ENCODE measurements at regions not wholly inside any gene's neighbourhood (a gene's known extent, or its start where the extent isn't known, plus 50 kb on each side); places are given as distances from the start of the nearest gene placed in this dataset.

DNA sequence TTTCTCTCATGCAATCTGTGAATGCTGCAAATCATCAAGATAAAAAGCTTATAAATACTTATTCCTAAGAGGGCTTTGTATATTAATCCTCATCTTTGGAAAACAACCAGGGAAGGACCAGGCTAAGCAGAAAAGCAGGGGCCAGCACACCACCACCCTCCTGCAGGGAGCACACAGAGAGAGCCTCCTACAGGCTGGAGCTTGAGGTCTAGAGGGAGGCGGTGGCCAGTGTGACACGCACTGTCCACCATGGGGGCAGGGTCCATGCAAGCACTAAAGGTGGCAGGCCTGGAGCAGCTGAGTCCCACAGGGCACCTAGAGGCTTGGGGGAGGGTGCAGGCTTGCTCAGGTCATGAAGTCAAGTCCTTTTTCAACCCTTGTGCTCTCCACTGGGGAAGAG is 236.9 kb downstream of the TACR3 start:
- no peak for DNase-seq (ENCODE audit: low spot score)
- TF ChIP-seq, protein P1, sequence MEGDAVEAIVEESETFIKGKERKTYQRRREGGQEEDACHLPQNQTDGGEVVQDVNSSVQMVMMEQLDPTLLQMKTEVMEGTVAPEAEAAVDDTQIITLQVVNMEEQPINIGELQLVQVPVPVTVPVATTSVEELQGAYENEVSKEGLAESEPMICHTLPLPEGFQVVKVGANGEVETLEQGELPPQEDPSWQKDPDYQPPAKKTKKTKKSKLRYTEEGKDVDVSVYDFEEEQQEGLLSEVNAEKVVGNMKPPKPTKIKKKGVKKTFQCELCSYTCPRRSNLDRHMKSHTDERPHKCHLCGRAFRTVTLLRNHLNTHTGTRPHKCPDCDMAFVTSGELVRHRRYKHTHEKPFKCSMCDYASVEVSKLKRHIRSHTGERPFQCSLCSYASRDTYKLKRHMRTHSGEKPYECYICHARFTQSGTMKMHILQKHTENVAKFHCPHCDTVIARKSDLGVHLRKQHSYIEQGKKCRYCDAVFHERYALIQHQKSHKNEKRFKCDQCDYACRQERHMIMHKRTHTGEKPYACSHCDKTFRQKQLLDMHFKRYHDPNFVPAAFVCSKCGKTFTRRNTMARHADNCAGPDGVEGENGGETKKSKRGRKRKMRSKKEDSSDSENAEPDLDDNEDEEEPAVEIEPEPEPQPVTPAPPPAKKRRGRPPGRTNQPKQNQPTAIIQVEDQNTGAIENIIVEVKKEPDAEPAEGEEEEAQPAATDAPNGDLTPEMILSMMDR (IDR thresholded peaks at IDR 0.05; ENCODE audit: extremely low read depth, missing control alignments): no peak

DNA sequence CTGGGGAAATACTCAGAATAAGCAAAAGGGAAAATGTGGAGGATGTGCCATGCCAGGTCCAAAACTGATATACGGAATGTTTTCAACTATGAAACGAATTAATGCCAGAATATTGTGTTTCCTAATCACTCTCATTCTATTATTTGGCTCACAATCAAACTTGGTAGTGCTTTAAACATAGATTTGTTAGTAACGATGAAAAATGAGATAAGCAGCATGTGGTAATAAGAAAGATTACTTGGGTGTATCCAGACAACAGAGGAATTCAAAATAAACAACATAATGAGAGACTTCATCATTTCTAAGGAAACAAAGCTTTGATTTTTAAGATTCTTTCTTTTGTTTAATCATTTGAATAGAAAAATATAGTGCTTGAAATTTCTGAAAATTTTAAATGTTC is 237.3 kb downstream of the TACR3 start:
- TF ChIP-seq, protein P1 (IDR thresholded peaks at IDR 0.05; ENCODE audit: extremely low read depth, missing control alignments): no peak
- DNase-seq (ENCODE audit: low spot score): no peak

DNA sequence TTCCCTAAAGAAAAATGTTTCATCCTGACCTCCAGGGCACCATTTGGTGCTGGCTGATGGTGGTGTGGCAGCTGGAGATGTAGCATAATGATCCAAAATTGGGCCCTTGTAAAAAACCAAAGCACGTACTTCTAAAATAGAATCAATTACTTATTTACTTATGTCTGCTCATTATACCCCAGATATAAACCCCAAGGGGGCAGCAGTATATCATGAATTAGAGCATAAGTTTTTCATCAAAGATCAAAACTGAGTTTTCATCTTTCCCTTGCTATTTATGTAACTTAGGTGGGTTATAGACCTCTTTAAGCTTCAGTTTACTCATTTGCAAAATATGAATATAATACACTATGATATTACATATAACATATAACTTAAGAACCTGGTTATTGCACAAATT is 241.1 kb downstream of the TACR3 start:
- TF ChIP-seq, protein P1 (IDR thresholded peaks at IDR 0.05; ENCODE audit: extremely low read depth, missing control alignments): peak; percentile 1
- no peak for DNase-seq (ENCODE audit: low spot score)

DNA sequence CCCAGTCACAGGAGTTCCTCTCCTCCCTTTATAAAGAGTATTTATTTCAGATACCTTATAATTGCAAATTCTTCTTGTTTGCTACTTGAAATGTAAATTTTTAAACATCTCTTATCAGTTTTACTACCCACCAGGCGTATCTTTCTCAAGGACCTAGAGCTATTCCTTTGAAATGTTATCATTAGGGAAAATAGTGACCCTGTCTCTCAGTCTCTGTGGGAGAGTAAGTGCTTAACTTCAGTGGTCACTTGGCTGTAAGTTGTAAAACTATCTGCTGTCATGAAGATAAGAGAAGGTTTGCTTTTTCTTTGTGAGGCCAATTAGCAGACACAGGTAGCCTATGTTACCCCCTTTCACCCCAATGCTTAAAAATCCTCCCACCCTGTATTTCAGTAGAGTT is 241.6 kb downstream of the TACR3 start:
- TF ChIP-seq, protein P1 (IDR thresholded peaks at IDR 0.05; ENCODE audit: extremely low read depth, missing control alignments): no peak
- DNase-seq (ENCODE audit: low spot score): no peak

DNA sequence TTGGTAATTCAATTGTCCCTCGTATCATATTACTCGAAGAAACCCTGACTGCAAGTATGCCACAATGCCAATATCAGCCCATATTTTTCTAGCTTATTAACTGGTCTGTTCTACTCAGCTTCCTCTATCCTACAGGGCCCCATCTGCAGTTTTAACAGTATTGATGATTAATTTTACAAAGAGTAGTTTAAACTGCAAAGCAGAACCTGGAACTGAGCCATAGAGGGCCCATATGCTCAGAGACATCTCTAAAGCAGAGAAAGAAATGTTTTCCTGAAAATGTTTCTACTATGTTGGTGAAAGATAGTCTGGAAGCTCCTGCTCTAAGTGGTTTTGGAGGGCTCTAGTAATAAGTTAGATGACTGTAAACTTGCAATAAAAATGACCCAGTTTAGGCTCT is 259.4 kb upstream of the CENPE start:
- DNase-seq (ENCODE audit: low spot score): no peak
- TF ChIP-seq, protein P1 (IDR thresholded peaks at IDR 0.05; ENCODE audit: extremely low read depth, missing control alignments): no peak

DNA sequence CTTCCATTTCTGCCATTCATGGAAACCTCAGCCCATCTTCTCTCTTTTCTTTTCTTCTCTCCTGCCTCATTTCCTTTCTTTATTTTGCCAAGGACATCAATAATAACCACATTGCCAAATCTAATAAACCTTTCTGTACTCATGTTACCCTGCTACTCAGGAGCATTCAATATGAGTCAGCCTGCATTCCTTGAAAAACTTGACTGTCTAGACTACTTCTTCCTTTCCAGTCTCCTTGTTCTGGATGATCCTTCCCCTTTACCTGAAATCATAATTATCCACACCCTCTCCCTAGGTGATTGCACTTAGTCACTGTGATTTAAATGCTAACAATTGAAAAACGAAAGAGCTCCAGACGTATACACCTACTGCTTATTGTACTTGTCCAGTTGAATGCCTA is 253.2 kb upstream of the CENPE start:
- DNase-seq (ENCODE audit: low spot score): no peak
- TF ChIP-seq, protein P1 (IDR thresholded peaks at IDR 0.05; ENCODE audit: extremely low read depth, missing control alignments): no peak

DNA sequence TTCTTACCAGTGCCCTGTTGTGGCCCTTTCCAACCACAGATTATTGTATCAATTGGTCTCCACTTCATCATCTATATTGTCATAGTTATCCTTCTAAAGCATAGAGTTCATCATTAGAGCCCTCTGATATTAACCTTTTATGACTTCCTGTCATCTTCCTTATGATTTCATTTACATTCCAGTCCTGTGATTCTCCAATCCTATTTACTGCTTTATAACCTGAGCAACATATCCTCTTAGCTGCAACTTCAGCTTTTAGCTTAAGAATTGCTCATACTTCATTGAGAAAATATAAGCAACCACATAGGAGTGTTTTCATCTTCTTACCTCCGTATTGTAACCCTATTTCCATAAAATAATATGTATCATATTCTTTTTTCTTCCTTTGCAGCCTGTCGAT is 252.6 kb upstream of the CENPE start:
- TF ChIP-seq, protein P1 (IDR thresholded peaks at IDR 0.05; ENCODE audit: extremely low read depth, missing control alignments): no peak
- no peak for DNase-seq (ENCODE audit: low spot score)
